Activated CD8-positive, alpha-beta memory T cell treated with anti-CD3 and anti-CD28 coated beads, Interleukin-2, amount 50 U/mL, for 24 hours (primary cell): ENCODE measurements at regions not wholly inside any gene's neighbourhood (a gene's known extent, or its start where the extent isn't known, plus 50 kb on each side); places are given as distances from the start of the nearest gene placed in this dataset.

ENCODE experiments used
- DNase-seq: peaks from one replicate; pipeline ENCODE4 v3.0.0-alpha.2; 2020; ENCODE audit errors: extremely low read depth

- no peak for DNase-seq
These were observed 138.1 kb upstream of the RMST start for GRCh38 chr12:97324471-97324870.

GRCh38 chr12:97335115-97335514 is 127.5 kb upstream of the RMST start:
- no peak for DNase-seq

- DNase-seq, result no peak
These were observed 125.5 kb upstream of the RMST start for GRCh38 chr12:97336900-97337751.

- DNase-seq, result no peak
These were observed 120.5 kb upstream of the RMST start for GRCh38 chr12:97342130-97342529.

- no peak for DNase-seq
These were observed 114.6 kb upstream of the RMST start for GRCh38 chr12:97347956-97348355.

- DNase-seq, result no peak
These were observed 104.2 kb upstream of the RMST start for GRCh38 chr12:97358361-97358760.

GRCh38 chr12:97359021-97359690 is 103.4 kb upstream of the RMST start:
- DNase-seq, result no peak

- DNase-seq, result no peak
These were observed 98.9 kb upstream of the RMST start for GRCh38 chr12:97363693-97364092.

GRCh38 chr12:97368462-97369163 is 94.0 kb upstream of the RMST start:
- no peak for DNase-seq

- DNase-seq, result no peak
These were observed 87.3 kb upstream of the RMST start for GRCh38 chr12:97375310-97375709.

GRCh38 chr12:97380440-97380839 is 82.2 kb upstream of the RMST start:
- no peak for DNase-seq

- no peak for DNase-seq
These were observed 77.5 kb upstream of the RMST start for GRCh38 chr12:97385121-97385520.

GRCh38 chr12:97386133-97386581 is 76.4 kb upstream of the RMST start:
- no peak for DNase-seq

GRCh38 chr12:97387844-97388243 is 74.8 kb upstream of the RMST start:
- DNase-seq, result no peak

- no peak for DNase-seq
These were observed 67.9 kb upstream of the RMST start for GRCh38 chr12:97394657-97395056.

- no peak for DNase-seq
These were observed 65.6 kb upstream of the RMST start for GRCh38 chr12:97397008-97397407.

GRCh38 chr12:97398704-97399103 is 63.9 kb upstream of the RMST start:
- no peak for DNase-seq

GRCh38 chr12:97404093-97404492 is 58.5 kb upstream of the RMST start:
- no peak for DNase-seq

GRCh38 chr12:97404543-97404942 is 58.1 kb upstream of the RMST start:
- DNase-seq, result no peak

- no peak for DNase-seq
These were observed 54.2 kb upstream of the RMST start for GRCh38 chr12:97408363-97408762.

- no peak for DNase-seq
These were observed 51.3 kb upstream of the RMST start for GRCh38 chr12:97411341-97411740.
